ENCODE measurements at regions not wholly inside any gene's neighbourhood (a gene's known extent, or its start where the extent isn't known, plus 50 kb on each side); places are given as distances from the start of the nearest gene placed in this dataset.
"Not testable (repeated sequence)": the region's sequence is repeated elsewhere in the genome, so short reads cannot be mapped to it uniquely, and the experiment has no call there.

GRCh38 chr3:38964204-38964603 lies 87.5 kb downstream of the SCN11A start:
- DNase-seq: no peak

GRCh38 chr3:38960953-38961622 lies 90.7 kb downstream of the SCN11A start:
- DNase-seq: peak; percentile 69

- no peak for DNase-seq
Observed at GRCh38 chr3:38960042-38960622, 91.6 kb downstream of the SCN11A start.

- DNase-seq: no peak
Observed at GRCh38 chr3:38958026-38958720, 93.6 kb downstream of the SCN11A start.

- DNase-seq: no peak
Observed at GRCh38 chr3:38957296-38957695, 94.4 kb downstream of the SCN11A start.

- no peak for DNase-seq
Observed at GRCh38 chr3:38952721-38953120, 99.0 kb downstream of the SCN11A start.

GRCh38 chr3:38951167-38951566 lies 100.6 kb downstream of the SCN11A start:
- DNase-seq: not testable (repeated sequence)

- peak; percentile 91 for DNase-seq
Observed at GRCh38 chr3:38950581-38950980, 101.2 kb downstream of the SCN11A start.

GRCh38 chr3:38949994-38950393 lies 101.8 kb downstream of the SCN11A start:
- peak; percentile 12 for DNase-seq

- no peak for DNase-seq
Observed at GRCh38 chr3:38940394-38940793, 111.3 kb downstream of the SCN11A start.

GRCh38 chr3:38925351-38925750 lies 109.3 kb upstream of the SCN10A start:
- no peak for DNase-seq

GRCh38 chr3:38916706-38917105 lies 100.7 kb upstream of the SCN10A start:
- DNase-seq: no peak

- DNase-seq: no peak
Observed at GRCh38 chr3:38907426-38907825, 91.4 kb upstream of the SCN10A start.

- DNase-seq: no peak
Observed at GRCh38 chr3:38890426-38890825, 74.4 kb upstream of the SCN10A start.

GRCh38 chr3:38878646-38879045 lies 62.6 kb upstream of the SCN10A start:
- DNase-seq: no peak

Measured in MV-4-11 (cell line).